Activated CD8-positive, alpha-beta T cell treated with anti-CD3 and anti-CD28 coated beads for 36 hours (primary cell): ENCODE measurements at regions not wholly inside any gene's neighbourhood (a gene's known extent, or its start where the extent isn't known, plus 50 kb on each side); places are given as distances from the start of the nearest gene placed in this dataset.

ENCODE experiments used
- ATAC-seq: fragments of 200-7000 bp; cut with Tn5 transposase; one replicate; pipeline ENCODE4 v1.10.0; 2021; ENCODE audit warnings: mild to moderate bottlenecking, moderate library complexity
- CTCF ChIA-PET: fragments of 350-600 bp; sonication (Branson Sonifier 250); formaldehyde crosslinking; loops from one replicate; lab custom pipeline; 2021; ENCODE audit warnings: antibody characterized with exemption; lab: Charles Lee
- POLR2A ChIA-PET: fragments of 350-600 bp; sonication (Branson Sonifier 250); formaldehyde crosslinking; loops from one replicate; lab custom pipeline; 2021; ENCODE audit warnings: antibody characterized with exemption; lab: Charles Lee
- DNase-seq: peaks from one replicate; pipeline ENCODE4 v3.0.0-alpha.2; 2020
- H3K27ac Mint-ChIP-seq: one replicate; pipeline ENCODE4 v1.8.0; 2021; ENCODE audit warnings: mild to moderate bottlenecking, mixed read lengths
- H3K27me3 Mint-ChIP-seq: one replicate; pipeline ENCODE4 v1.8.0; 2021; ENCODE audit warnings: mixed read lengths
- H3K36me3 Mint-ChIP-seq: one replicate; pipeline ENCODE4 v1.8.0; 2021; ENCODE audit warnings: low read depth, mixed read lengths
- H3K4me1 Mint-ChIP-seq: one replicate; pipeline ENCODE4 v1.8.0; 2021; ENCODE audit warnings: low read depth, mixed read lengths
- H3K4me3 Mint-ChIP-seq: one replicate; pipeline ENCODE4 v1.8.0; 2021; ENCODE audit warnings: mild to moderate bottlenecking, moderate library complexity, mixed read lengths
- H3K9me3 Mint-ChIP-seq: one replicate; pipeline ENCODE4 v1.8.0; 2021; ENCODE audit warnings: mixed read lengths
- intact Hi-C: fragments of 100-400 bp; cut with micrococcal nuclease; formaldehyde crosslinking; loops from one replicate; pipeline ENCODE4 v1.10.0; 2022
- TF ChIP-seq, protein P1 (sequence below): fragments of 200-600 bp; IDR thresholded peaks from one replicate; pipeline ENCODE4 v1.8.0; 2022; ENCODE audit warnings: antibody characterized with exemption, mild to moderate bottlenecking

DNA sequence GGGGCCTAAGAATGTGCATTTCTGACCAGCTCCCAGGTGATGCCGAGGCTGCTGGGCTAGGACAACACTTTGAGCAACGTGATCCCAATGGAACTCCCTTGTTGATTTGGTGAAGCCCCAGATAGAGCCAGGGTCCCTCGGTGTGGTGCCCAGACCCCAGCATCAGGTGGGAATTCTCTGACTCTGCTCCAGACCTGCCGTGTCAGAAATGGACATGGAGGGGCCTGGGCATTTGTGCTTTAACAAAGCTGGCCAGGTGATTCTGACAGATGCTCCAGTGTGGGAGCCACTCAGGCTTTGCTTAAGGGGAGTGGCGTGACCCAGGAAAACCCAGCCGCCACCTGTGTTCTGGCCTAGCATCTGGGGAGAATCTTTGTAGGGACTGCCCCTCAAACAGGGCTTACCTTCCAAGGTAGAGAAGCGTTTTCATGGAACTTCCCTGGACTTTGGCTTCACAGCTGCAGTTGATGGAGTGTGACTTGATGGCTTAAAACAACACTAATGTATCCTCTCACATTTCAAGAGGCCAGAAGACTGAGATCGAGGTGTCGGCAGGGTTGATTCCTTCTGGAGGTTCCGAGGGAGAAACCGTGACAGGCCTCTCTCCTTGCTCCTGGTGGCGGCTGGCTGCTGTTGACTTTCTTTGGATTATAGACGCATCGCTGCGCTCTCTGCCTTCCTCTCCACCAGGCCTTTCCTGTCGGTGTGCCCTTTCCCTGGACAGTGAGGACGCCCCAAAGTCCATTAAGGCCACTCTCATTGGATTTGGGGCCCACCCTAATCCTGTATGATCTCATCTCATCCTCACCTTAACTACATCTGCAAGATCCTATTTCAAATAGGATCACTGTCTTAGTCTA lies 57.0 kb upstream of the HDAC4 start:
- Mint-ChIP-seq H3K4me3 (no peak overlapping the region), H3K27me3 (no peaks in the 10 kb centered on the region), H3K4me1 (no peaks in the 10 kb centered on the region), H3K36me3 (no peaks in the 10 kb centered on the region), H3K9me3 (no peaks in the 10 kb centered on the region), H3K27ac (no peak overlapping the region)
- ChIA-PET CTCF (no interaction called here), POLR2A (no interaction called here)
- ATAC-seq: no peak
- TF ChIP-seq, protein P1, sequence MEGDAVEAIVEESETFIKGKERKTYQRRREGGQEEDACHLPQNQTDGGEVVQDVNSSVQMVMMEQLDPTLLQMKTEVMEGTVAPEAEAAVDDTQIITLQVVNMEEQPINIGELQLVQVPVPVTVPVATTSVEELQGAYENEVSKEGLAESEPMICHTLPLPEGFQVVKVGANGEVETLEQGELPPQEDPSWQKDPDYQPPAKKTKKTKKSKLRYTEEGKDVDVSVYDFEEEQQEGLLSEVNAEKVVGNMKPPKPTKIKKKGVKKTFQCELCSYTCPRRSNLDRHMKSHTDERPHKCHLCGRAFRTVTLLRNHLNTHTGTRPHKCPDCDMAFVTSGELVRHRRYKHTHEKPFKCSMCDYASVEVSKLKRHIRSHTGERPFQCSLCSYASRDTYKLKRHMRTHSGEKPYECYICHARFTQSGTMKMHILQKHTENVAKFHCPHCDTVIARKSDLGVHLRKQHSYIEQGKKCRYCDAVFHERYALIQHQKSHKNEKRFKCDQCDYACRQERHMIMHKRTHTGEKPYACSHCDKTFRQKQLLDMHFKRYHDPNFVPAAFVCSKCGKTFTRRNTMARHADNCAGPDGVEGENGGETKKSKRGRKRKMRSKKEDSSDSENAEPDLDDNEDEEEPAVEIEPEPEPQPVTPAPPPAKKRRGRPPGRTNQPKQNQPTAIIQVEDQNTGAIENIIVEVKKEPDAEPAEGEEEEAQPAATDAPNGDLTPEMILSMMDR: no peak
- intact Hi-C loops: no loop called here
- DNase-seq: no peak

DNA sequence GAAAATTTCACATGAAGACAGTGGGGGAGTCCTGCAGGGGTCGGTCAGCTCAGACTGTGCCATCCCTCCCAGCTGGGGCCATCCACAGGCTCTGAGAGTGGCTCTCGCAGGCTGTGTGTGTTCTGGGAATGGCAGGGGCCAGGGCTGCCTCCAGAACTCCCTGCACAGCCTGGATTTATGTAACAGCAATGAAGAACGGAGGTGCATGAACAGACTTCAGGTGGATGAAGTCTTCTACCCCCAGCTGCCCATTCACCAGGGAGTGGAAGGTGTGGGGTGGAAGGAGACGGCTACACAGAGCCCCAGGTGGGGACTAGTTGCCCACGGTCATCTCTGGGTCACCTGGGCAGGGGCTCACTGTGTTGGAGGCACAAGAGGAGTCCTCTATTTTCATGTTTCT lies 56.1 kb upstream of the HDAC4 start:
- H3K36me3 Mint-ChIP-seq: no peaks in the 10 kb centered on the region
- no peak overlapping the region for H3K27ac Mint-ChIP-seq
- intact Hi-C loops: no loop called here
- ChIA-PET POLR2A (no interaction called here), CTCF (no interaction called here)
- H3K4me1 Mint-ChIP-seq: no peaks in the 10 kb centered on the region
- DNase-seq (no peak), ATAC-seq (no peak)
- H3K27me3 Mint-ChIP-seq: no peaks in the 10 kb centered on the region
- H3K4me3 Mint-ChIP-seq: no peak overlapping the region
- TF ChIP-seq, protein P1: no peak
- peaks cover 4% of the 10 kb centered on the region for H3K9me3 Mint-ChIP-seq

DNA sequence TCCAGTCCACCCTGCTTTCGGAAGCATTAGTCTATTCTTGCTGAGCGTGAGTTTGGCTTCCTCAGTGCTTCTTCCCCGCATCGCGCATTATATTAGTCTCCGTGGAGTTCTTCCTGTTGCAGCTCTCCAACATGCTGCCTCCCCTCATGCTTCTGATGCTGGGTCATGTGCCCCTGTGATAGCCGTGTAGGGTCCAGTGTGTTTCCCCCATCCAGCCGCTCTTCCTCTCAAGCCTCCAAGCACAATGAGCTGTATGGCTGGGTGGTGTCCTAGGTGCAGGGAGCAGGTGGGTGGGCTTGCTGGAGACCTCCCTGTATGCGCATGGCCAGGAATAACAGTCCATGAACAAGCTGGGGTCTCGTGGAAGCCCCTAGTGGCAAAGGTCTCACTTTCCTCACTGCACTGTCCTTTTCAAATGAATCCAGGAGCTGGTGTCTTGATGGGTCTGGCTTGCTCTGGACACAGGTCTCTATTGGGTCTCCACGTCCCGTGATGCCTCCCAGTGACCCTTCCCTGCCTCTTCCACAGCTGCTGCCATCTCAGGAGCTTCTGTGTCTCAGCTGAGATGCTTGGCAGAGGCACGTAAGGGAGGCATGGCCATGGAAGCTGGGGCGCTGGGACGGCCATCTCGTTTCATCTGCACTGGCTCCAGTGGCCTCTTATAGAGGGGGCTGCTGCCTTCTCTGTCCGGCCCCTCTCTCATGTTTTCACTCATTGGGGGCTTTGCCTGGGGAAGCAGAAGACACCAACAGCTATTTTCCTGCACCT lies 54.8 kb upstream of the HDAC4 start:
- intact Hi-C loops: no loop called here
- ATAC-seq: no peak
- H3K9me3 Mint-ChIP-seq: peaks cover 9% of the 10 kb centered on the region
- no peak for DNase-seq
- ChIA-PET CTCF (no interaction called here), POLR2A (no interaction called here)
- no peaks in the 10 kb centered on the region for H3K27me3 Mint-ChIP-seq
- TF ChIP-seq, protein P1: no peak
- H3K36me3 Mint-ChIP-seq: no peaks in the 10 kb centered on the region
- no peak overlapping the region for H3K4me3 Mint-ChIP-seq
- no peaks in the 10 kb centered on the region for H3K4me1 Mint-ChIP-seq
- no peak overlapping the region for H3K27ac Mint-ChIP-seq

DNA sequence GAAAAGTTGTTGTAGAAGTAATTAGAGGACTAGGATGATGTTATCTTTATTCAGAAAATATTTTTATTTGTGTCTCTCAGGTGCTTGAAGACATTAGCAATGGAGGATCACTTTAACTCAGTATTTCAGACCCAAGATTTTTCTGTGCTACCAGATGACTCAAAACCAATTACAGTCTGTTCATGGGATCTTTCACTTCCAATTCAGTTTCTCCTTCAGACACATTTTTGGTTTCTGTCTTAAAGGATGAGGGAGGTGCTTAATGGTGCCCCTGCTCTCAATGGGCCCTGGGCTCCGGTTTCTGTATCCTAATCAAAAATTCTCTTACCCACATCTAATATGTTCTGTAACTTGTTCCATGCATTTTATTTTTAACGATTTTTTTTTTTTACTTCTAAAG lies 53.7 kb upstream of the HDAC4 start:
- ChIA-PET POLR2A (no interaction called here), CTCF (no interaction called here)
- Mint-ChIP-seq H3K27ac (no peak overlapping the region), H3K36me3 (no peaks in the 10 kb centered on the region), H3K4me3 (no peak overlapping the region), H3K4me1 (no peaks in the 10 kb centered on the region), H3K9me3 (peaks cover 9% of the 10 kb centered on the region), H3K27me3 (no peaks in the 10 kb centered on the region)
- ATAC-seq (no peak), DNase-seq (no peak)
- TF ChIP-seq, protein P1: no peak
- intact Hi-C loops: no loop called here
